Keratinocyte (primary cell): ENCODE measurements at regions not wholly inside any gene's neighbourhood (a gene's known extent, or its start where the extent isn't known, plus 50 kb on each side); places are given as distances from the start of the nearest gene placed in this dataset.

Source experiments
- DNase-seq: peaks from one replicate; pipeline ENCODE4 v3.0.0-alpha.2; 2011; ENCODE audit warnings: low read depth, missing footprints, low spot score
- FAIRE-seq: peaks from 2 replicates; lab custom pipeline; 2011; peaks lifted over from hg19 to GRCh38; lab: Jason Lieb, UNC
- H2AFZ ChIP-seq: 2 replicates; pipeline ENCODE4 v1.6.0; 2012; ENCODE audit warnings: low read length, control low read depth, inconsistent platforms; ENCODE audit not compliant: control insufficient read depth
- H3K27ac ChIP-seq: 2 replicates; pipeline ENCODE4 v1.5.1; 2011; ENCODE audit warnings: low read length; ENCODE audit not compliant: control insufficient read depth, insufficient read depth
- H3K27me3 ChIP-seq: 3 replicates; pipeline ENCODE4 v1.6.0; 2011; ENCODE audit warnings: low read length; ENCODE audit not compliant: control insufficient read depth, insufficient read depth; ENCODE audit errors: extremely low read depth
- H3K36me3 ChIP-seq, 2 experiments: 2 replicates in 1 of 2; 3 replicates in 1 of 2; pipeline ENCODE4 v1.5.1; 2011; ENCODE audit warnings: low read length in 2 of 2, mild to moderate bottlenecking in 1 of 2; ENCODE audit not compliant: control insufficient read depth in 2 of 2, insufficient read depth in 2 of 2; ENCODE audit errors: extremely low read depth in 1 of 2
- H3K4me1 ChIP-seq: 3 replicates; pipeline ENCODE4 v1.5.1; 2011; ENCODE audit warnings: low read length; ENCODE audit not compliant: control insufficient read depth, insufficient read depth; ENCODE audit errors: extremely low read depth
- H3K4me2 ChIP-seq: 3 replicates; pipeline ENCODE4 v1.6.0; 2011; ENCODE audit warnings: low read depth, low read length; ENCODE audit not compliant: control insufficient read depth, insufficient read depth; ENCODE audit errors: extremely low read depth
- H3K4me3 ChIP-seq, 3 experiments: fragments of 200-600 bp in 1 of 3; sonication (generic) in 1 of 3; 2 replicates in 2 of 3; 3 replicates in 1 of 3; pipeline ENCODE4 v1.5.1; 2011 to 2016; ENCODE audit warnings: low read length in 3 of 3, mild to moderate bottlenecking in 3 of 3, control low read depth in 2 of 3, inconsistent platforms in 1 of 3, low read depth in 1 of 3, mixed read lengths in 1 of 3, mixed run types in 1 of 3, moderate library complexity in 1 of 3; ENCODE audit not compliant: control insufficient read depth in 2 of 3, insufficient read depth in 2 of 3; ENCODE audit errors: extremely low read depth in 1 of 3
- H3K79me2 ChIP-seq: 2 replicates; pipeline ENCODE4 v1.6.0; 2012; ENCODE audit warnings: low read length; ENCODE audit not compliant: control insufficient read depth, insufficient read depth
- H3K9ac ChIP-seq: 3 replicates; pipeline ENCODE4 v1.6.0; 2011; ENCODE audit warnings: low read length; ENCODE audit not compliant: control insufficient read depth, insufficient read depth; ENCODE audit errors: extremely low read depth
- H3K9me1 ChIP-seq: 3 replicates; pipeline ENCODE4 v1.6.0; 2011; ENCODE audit warnings: low read length; ENCODE audit not compliant: control insufficient read depth, insufficient read depth; ENCODE audit errors: extremely low read depth
- H3K9me3 ChIP-seq: 2 replicates; pipeline ENCODE4 v1.5.1; 2012; ENCODE audit warnings: low read depth, low read length; ENCODE audit not compliant: control insufficient read depth
- H4K20me1 ChIP-seq: 3 replicates; pipeline ENCODE4 v1.6.0; 2011; ENCODE audit warnings: low read length; ENCODE audit not compliant: control insufficient read depth, insufficient read depth; ENCODE audit errors: extremely low read depth
- CTCF ChIP-seq, 3 experiments: IDR thresholded peaks in 1 of 3; conservative IDR thresholded peaks in 1 of 3; optimal IDR thresholded peaks in 1 of 3; 2 replicates in 2 of 3; 3 replicates in 1 of 3; pipeline versions ENCODE3 to v1.5.1; 2011; ENCODE audit warnings: low read length in 3 of 3, mild to moderate bottlenecking in 3 of 3, moderate library complexity in 2 of 3, control low read depth in 1 of 3, inconsistent platforms in 1 of 3; ENCODE audit not compliant: insufficient read depth in 2 of 3; ENCODE audit errors: extremely low read depth in 1 of 3
- EZH2 ChIP-seq: IDR thresholded peaks from one replicate; pipeline ENCODE4 v1.6.1; 2012; ENCODE audit warnings: inconsistent platforms, mild to moderate bottlenecking, low read length, moderate library complexity
- dilution Hi-C: fragments of 300-500 bp; cut with MboI; formaldehyde crosslinking; loops from one replicate; pipeline ENCODE4 v1.7.0; 2020; ENCODE audit warnings: low sequenced_read_pairs; ENCODE audit not compliant: extremely low pct_ligation_motif_present

- H3K79me2 ChIP-seq = no peaks in the 10 kb centered on the region
- DNase-seq = no peak
- no peak overlapping the region for H3K27ac ChIP-seq
- H3K4me1 ChIP-seq = no peaks in the 10 kb centered on the region
- H3K4me2 ChIP-seq = no peak overlapping the region
- no peaks in the 10 kb centered on the region for H3K9me3 ChIP-seq
- FAIRE-seq = no peak
- TF ChIP-seq EZH2 (no peak), CTCF (optimal IDR thresholded peaks at IDR 0.05 in 1 of 3, IDR thresholded peaks at IDR 0.05 in 1 of 3, conservative IDR thresholded peaks at IDR 0.05 in 1 of 3; ENCODE audit: extremely low read depth in 1 of 3, insufficient read depth in 2 of 3, low read length in 3 of 3) (no peak)
- H3K9me1 ChIP-seq = no peaks in the 10 kb centered on the region
- dilution Hi-C loops = no loop called here
- H3K27me3 ChIP-seq = no peaks in the 10 kb centered on the region
- no peaks in the 10 kb centered on the region for H3K36me3 ChIP-seq
- no peak overlapping the region for H3K4me3 ChIP-seq
- H3K9ac ChIP-seq = no peak overlapping the region
- no peak overlapping the region for H2AFZ ChIP-seq
- no peaks in the 10 kb centered on the region for H4K20me1 ChIP-seq
Observed at GRCh38 chr5:60447488-60447920, 252.5 kb downstream of the DEPDC1B start.

- Histone ChIP-seq H2AFZ (no peak overlapping the region), H3K4me1 (no peaks in the 10 kb centered on the region), H3K27me3 (no peaks in the 10 kb centered on the region), H3K27ac (no peak overlapping the region), H4K20me1 (no peaks in the 10 kb centered on the region), H3K9me1 (no peaks in the 10 kb centered on the region), H3K36me3 (no peaks in the 10 kb centered on the region), H3K79me2 (no peaks in the 10 kb centered on the region), H3K4me3 (no peak overlapping the region), H3K9ac (no peak overlapping the region), H3K9me3 (no peaks in the 10 kb centered on the region), H3K4me2 (no peak overlapping the region)
- dilution Hi-C loops = no loop called here
- TF ChIP-seq CTCF (optimal IDR thresholded peaks at IDR 0.05 in 1 of 3, IDR thresholded peaks at IDR 0.05 in 1 of 3, conservative IDR thresholded peaks at IDR 0.05 in 1 of 3; ENCODE audit: extremely low read depth in 1 of 3, insufficient read depth in 2 of 3, low read length in 3 of 3) = no peak
- TF ChIP-seq EZH2 = no peak
- FAIRE-seq (no peak), DNase-seq (no peak)
Observed at GRCh38 chr5:60446917-60447316, 253.0 kb downstream of the DEPDC1B start.
